Endothelial cell (in vitro differentiated cells): ENCODE measurements at regions not wholly inside any gene's neighbourhood (a gene's known extent, or its start where the extent isn't known, plus 50 kb on each side); places are given as distances from the start of the nearest gene placed in this dataset.

ENCODE experiments used
- DNase-seq: peaks from one replicate; pipeline ENCODE4 v3.0.0; 2021; ENCODE audit warnings: low spot score
- H3K27ac Mint-ChIP-seq: one replicate; pipeline ENCODE4 v1.8.0; 2021; ENCODE audit warnings: mixed read lengths, inconsistent platforms; ENCODE audit not compliant: unreplicated experiment
- H3K27me3 Mint-ChIP-seq: one replicate; pipeline ENCODE4 v1.8.0; 2021; ENCODE audit warnings: mild to moderate bottlenecking, moderate library complexity, mixed read lengths, inconsistent platforms; ENCODE audit not compliant: unreplicated experiment
- H3K36me3 Mint-ChIP-seq: one replicate; pipeline ENCODE4 v1.8.0; 2021; ENCODE audit warnings: mild to moderate bottlenecking, low read depth, mixed read lengths, inconsistent platforms; ENCODE audit not compliant: unreplicated experiment
- H3K4me1 Mint-ChIP-seq: one replicate; pipeline ENCODE4 v1.8.0; 2021; ENCODE audit warnings: mild to moderate bottlenecking, mixed read lengths, inconsistent platforms; ENCODE audit not compliant: unreplicated experiment
- H3K4me3 Mint-ChIP-seq: one replicate; pipeline ENCODE4 v1.8.0; 2021; ENCODE audit warnings: mild to moderate bottlenecking, mixed read lengths, inconsistent platforms; ENCODE audit not compliant: unreplicated experiment
- H3K9me3 Mint-ChIP-seq: one replicate; pipeline ENCODE4 v1.8.0; 2021; ENCODE audit warnings: mixed read lengths, inconsistent platforms; ENCODE audit not compliant: unreplicated experiment
- TF ChIP-seq, protein P1 (sequence below): fragments of 200-600 bp; sonication (generic); IDR thresholded peaks from one replicate; pipeline ENCODE4 v1.5.0; 2021; ENCODE audit warnings: antibody characterized with exemption; ENCODE audit not compliant: unreplicated experiment

DNA sequence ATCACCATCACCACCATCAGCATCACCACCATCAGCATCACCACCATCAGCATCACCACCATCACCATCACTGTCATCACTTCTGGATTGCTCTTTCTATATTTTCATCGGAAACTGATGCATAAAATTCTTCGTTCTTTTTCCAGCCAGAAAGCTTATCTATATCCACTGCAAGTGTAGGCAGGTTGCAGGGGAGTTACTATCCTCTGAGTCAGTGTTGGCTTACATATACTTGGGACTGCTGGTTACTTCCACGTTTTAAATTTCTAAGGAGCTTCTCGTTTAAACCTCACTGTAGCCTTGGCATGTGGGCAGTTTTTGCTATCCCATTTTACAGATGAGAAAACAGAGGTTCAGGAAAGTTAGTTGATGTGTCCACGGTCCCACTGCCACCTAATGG is 66.1 kb downstream of the FOXL3 start:
- H3K27ac Mint-ChIP-seq = no peak overlapping the region
- no peaks in the 10 kb centered on the region for H3K36me3 Mint-ChIP-seq
- DNase-seq = no peak
- H3K9me3 Mint-ChIP-seq = no peaks in the 10 kb centered on the region
- H3K4me3 Mint-ChIP-seq = no peak overlapping the region
- TF ChIP-seq, protein P1, sequence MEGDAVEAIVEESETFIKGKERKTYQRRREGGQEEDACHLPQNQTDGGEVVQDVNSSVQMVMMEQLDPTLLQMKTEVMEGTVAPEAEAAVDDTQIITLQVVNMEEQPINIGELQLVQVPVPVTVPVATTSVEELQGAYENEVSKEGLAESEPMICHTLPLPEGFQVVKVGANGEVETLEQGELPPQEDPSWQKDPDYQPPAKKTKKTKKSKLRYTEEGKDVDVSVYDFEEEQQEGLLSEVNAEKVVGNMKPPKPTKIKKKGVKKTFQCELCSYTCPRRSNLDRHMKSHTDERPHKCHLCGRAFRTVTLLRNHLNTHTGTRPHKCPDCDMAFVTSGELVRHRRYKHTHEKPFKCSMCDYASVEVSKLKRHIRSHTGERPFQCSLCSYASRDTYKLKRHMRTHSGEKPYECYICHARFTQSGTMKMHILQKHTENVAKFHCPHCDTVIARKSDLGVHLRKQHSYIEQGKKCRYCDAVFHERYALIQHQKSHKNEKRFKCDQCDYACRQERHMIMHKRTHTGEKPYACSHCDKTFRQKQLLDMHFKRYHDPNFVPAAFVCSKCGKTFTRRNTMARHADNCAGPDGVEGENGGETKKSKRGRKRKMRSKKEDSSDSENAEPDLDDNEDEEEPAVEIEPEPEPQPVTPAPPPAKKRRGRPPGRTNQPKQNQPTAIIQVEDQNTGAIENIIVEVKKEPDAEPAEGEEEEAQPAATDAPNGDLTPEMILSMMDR = no peak
- peaks cover 9% of the 10 kb centered on the region for H3K27me3 Mint-ChIP-seq
- H3K4me1 Mint-ChIP-seq = no peaks in the 10 kb centered on the region

DNA sequence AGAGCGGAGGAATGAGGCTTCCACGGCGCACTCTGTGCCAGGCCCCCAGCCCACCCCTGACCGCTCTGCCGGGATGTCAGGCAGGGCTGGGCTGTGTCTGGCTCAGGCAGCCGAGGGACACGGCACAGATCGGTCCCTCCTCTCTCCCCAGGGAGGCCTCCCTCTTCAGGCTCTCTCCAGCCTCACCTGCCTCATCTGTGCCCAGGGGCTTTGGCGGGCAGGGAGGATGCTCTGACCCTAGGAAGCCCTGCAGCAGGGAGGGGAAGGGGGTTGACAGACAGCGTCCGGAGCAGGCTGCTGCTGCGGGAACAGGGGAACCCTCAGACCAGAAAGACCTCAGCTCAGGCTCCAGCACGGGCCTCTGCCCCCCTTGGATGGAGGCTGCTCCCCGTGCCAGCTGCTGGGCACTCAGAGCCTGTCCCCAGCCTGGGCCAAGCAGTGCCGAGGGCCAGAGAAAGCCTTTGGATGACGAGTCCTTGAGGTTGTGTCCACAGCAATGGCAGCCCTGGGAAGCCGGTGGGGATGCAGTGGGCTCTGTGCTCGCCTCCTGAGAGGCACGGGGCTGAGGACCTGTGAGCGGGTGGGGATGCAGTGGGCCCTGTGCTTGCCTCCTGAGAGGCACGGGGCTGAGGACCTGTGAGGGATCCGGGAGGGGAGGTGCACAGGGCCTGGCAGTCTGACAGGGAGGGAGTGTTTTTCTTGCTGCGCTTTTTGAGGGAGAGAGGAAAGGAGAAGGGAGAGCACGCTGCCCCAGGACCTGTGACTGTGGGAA is 66.9 kb downstream of the FOXL3 start:
- H3K27me3 Mint-ChIP-seq = peaks cover 9% of the 10 kb centered on the region
- no peaks in the 10 kb centered on the region for H3K9me3 Mint-ChIP-seq
- TF ChIP-seq, protein P1 = no peak
- no peak overlapping the region for H3K27ac Mint-ChIP-seq
- DNase-seq = no peak
- H3K4me3 Mint-ChIP-seq = no peak overlapping the region
- peaks cover 2% of the 10 kb centered on the region for H3K36me3 Mint-ChIP-seq
- H3K4me1 Mint-ChIP-seq = peaks cover 2% of the 10 kb centered on the region

DNA sequence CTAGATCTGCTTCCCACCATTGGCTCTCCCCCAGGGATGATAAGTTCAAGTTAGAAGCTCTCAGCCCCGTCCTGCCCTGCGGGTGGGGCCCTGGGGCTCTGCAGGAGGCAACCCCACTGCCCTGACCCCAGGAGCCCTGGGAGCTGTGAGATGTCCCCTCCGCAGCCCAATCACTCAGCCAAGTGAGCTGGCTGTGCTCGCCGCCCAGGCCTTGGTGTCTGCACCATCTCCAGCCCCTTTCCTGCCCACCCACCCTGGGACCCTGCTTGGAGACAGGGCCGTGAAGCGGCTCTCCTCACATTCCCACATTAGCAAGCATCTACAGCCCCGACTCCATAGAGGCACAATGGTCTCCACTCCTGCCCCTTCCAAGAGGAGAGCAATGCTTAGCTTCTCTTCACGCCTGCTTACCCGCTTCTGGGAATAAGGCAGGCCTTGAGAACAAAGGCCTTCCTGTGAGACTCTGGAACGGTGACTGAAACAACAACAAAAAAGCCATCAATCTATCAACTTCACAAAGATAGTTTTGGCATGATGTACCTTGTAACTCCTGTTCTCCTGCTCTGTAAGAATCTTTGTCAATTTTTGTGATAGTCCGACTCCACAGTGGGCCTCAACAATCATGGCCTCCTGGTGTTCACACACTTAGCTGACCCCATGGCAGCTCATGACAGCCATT is 67.7 kb downstream of the FOXL3 start:
- H3K4me1 Mint-ChIP-seq = peaks cover 10% of the 10 kb centered on the region
- peaks cover 9% of the 10 kb centered on the region for H3K36me3 Mint-ChIP-seq
- H3K4me3 Mint-ChIP-seq = no peak overlapping the region
- H3K9me3 Mint-ChIP-seq = no peaks in the 10 kb centered on the region
- TF ChIP-seq, protein P1 = no peak
- H3K27ac Mint-ChIP-seq = no peak overlapping the region
- DNase-seq = no peak
- H3K27me3 Mint-ChIP-seq = peaks cover 9% of the 10 kb centered on the region

DNA sequence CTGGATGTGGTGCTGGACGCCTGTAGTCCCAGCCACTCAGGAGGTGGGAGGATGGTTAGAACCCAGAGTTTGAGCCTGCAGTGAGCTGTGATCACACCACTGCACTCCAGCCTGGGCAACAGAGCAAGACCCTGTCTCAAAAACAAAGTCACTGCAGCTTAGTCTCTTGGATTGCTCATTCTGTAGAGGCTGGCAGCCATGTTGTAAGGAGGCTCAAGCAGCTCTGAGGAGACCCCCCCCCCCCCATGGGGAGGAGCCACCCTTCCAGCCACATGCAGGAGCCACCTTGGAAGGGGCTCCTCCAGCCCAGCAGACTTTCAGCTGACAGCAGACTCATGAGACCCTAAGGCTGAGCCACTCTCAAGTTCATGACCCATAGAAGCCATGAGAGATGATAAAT is 68.4 kb downstream of the FOXL3 start:
- DNase-seq = no peak

More for the DNA sequence above, 68.4 kb downstream of the FOXL3 start:
- no peak overlapping the region for H3K4me3 Mint-ChIP-seq
- peaks cover 9% of the 10 kb centered on the region for H3K36me3 Mint-ChIP-seq
- peaks cover 9% of the 10 kb centered on the region for H3K27me3 Mint-ChIP-seq
- TF ChIP-seq, protein P1 = no peak
- H3K9me3 Mint-ChIP-seq = no peaks in the 10 kb centered on the region
- peaks cover 17% of the 10 kb centered on the region for H3K4me1 Mint-ChIP-seq
- no peak overlapping the region for H3K27ac Mint-ChIP-seq
